ENCODE measurements at regions not wholly inside any gene's neighbourhood (a gene's known extent, or its start where the extent isn't known, plus 50 kb on each side); places are given as distances from the start of the nearest gene placed in this dataset.

DNA sequence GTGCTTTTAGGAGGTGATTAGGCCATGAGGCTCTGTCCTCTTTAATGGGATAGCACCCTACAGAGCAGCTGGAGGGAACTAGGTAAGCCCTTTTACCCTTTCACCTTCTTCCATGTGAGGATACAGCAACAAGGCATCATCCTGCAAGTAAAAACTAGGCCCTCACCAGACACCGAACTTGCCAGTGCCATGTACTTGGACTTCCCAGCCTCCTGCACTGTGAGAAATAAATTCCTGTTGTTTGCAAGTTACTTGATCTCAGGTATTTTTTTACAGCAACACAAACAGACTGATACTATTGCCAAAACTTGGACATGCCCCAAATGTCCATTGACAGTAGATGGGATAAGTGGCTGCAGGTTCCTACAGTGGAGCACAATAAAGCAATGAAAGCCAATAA, 85.8 kb upstream of the MAP1LC3B2 start:
- Histone ChIP-seq H3K27ac (ENCODE audit: extremely low read length, insufficient read depth, low read length) (no peak overlapping the region), H2AFZ (ENCODE audit: low read length) (no peak overlapping the region), H3K27me3 (ENCODE audit: control insufficient read depth in 1 of 2, insufficient read depth in 2 of 2, low read length in 2 of 2) (no peaks in the 10 kb centered on the region; a peak in 2 of 5 replicates), H3K4me3 (replicated peaks in 1 of 3; ENCODE audit: insufficient read depth in 1 of 3, low read depth in 2 of 3, low read length in 3 of 3) (no peak overlapping the region), H3K9ac (ENCODE audit: insufficient read depth, low read depth, low read length) (no peak overlapping the region), H3K9me3 (ENCODE audit: low read length) (0 out of 2 replicates have a peak, but pooled peaks cover 3% of the 10 kb centered on the region), H3K4me1 (ENCODE audit: insufficient read depth, low read length) (no peaks in the 10 kb centered on the region), H4K20me1 (ENCODE audit: insufficient read depth, low read length) (no peaks in the 10 kb centered on the region), H3K4me2 (ENCODE audit: low read depth, low read length) (no peak overlapping the region), H3K36me3 (replicated peaks in 1 of 2; ENCODE audit: control insufficient read depth in 1 of 2, insufficient read depth in 2 of 2, low read length in 2 of 2) (no peaks in the 10 kb centered on the region), H3K79me2 (ENCODE audit: insufficient read depth, low read length) (no peaks in the 10 kb centered on the region)
- intact Hi-C loops (cut with micrococcal nuclease; ENCODE audit: unreplicated experiment) (no loop called here), in situ Hi-C loops (cut with HindIII; ENCODE audit: extremely low pct_ligation_motif_present, low pct_unique_long_range_greater_than_20kb) (no loop called here)
- CTCF ChIA-PET (ENCODE audit: low intra/inter-chr PET ratio, low total read pairs) = no interaction called here
- no peak for ATAC-seq
- POLR2A ChIA-PET = no interaction called here
- no peak for FAIRE-seq
- 45% methylated on average over 1 of the region's 1 CpG for WGBS (ENCODE audit: low lambda C conversion rate)
- TF ChIP-seq PAXIP1 (CRISPR knock-in tag; conservative IDR thresholded peaks at IDR 0.05) = no peak
- peak; percentile 69; the same call in 1 of the 2 replicates for TF ChIP-seq ZNF564 (CRISPR knock-in tag; IDR thresholded peaks at IDR 0.05)
- no peak for TF ChIP-seq ARNT2 (CRISPR knock-in tag; IDR thresholded peaks at IDR 0.05; ENCODE audit: low read depth)
- TF ChIP-seq HMGXB3 (CRISPR knock-in tag; IDR thresholded peaks at IDR 0.05; ENCODE audit: borderline replicate concordance) = no peak
- no TSS peak for BruUV-seq (replicated peaks)
- DNase-seq (ENCODE audit: low spot score) = no peak
